WTC11 (cell line): ENCODE measurements at regions not wholly inside any gene's neighbourhood (a gene's known extent, or its start where the extent isn't known, plus 50 kb on each side); places are given as distances from the start of the nearest gene placed in this dataset.

ENCODE experiments used
- ATAC-seq: fragments of 200-7000 bp; cut with Tn5 transposase; 2 replicates; pipeline ENCODE4 v1.10.0; 2021; ENCODE audit warnings: mild to moderate bottlenecking, moderate library complexity
- CTCF ChIA-PET: fragments of 300-600 bp; sonication (Branson Sonifier 250); formaldehyde crosslinking; loops from one replicate; lab custom pipeline; 2021; ENCODE audit warnings: antibody characterized with exemption; lab: Charles Lee
- POLR2A ChIA-PET: fragments of 350-600 bp; sonication (Branson Sonifier 250); formaldehyde crosslinking; loops from one replicate; lab custom pipeline; 2021; ENCODE audit warnings: antibody characterized with exemption; lab: Charles Lee
- DNase-seq: peaks from one replicate; pipeline ENCODE4 v3.0.0; 2021; ENCODE audit warnings: low spot score
- H3K27ac Mint-ChIP-seq: 2 replicates; pipeline ENCODE4 v1.8.0; 2021; ENCODE audit warnings: mixed read lengths
- H3K27me3 Mint-ChIP-seq: 2 replicates; pipeline ENCODE4 v1.8.0; 2021; ENCODE audit warnings: low read depth, mild to moderate bottlenecking, moderate library complexity, mixed read lengths
- H3K36me3 Mint-ChIP-seq: 2 replicates; pipeline ENCODE4 v1.8.0; 2021; ENCODE audit warnings: mixed read lengths
- H3K4me1 Mint-ChIP-seq: 2 replicates; pipeline ENCODE4 v1.8.0; 2022; ENCODE audit warnings: mixed read lengths
- H3K4me3 Mint-ChIP-seq: 2 replicates; pipeline ENCODE4 v1.8.0; 2021; ENCODE audit warnings: mild to moderate bottlenecking, moderate library complexity, mixed read lengths
- H3K9me3 Mint-ChIP-seq: 2 replicates; pipeline ENCODE4 v1.8.0; 2021; ENCODE audit warnings: mixed read lengths
- ATF1 ChIP-seq: sonication (generic); formaldehyde crosslinking; IDR thresholded peaks from 2 replicates; pipeline ENCODE4 v1.8.1; 2023; ENCODE audit warnings: mild to moderate bottlenecking, moderate library complexity, missing genetic modification reagents
- CREB1 ChIP-seq: sonication (generic); formaldehyde crosslinking; IDR thresholded peaks from 2 replicates; pipeline ENCODE4 v1.8.0; 2023; ENCODE audit warnings: mild to moderate bottlenecking, missing genetic modification reagents
- CTCF ChIP-seq: fragments of 200-600 bp; IDR thresholded peaks from 2 replicates; pipeline ENCODE4 v1.8.0; 2022; ENCODE audit warnings: antibody characterized with exemption
- ETV6 ChIP-seq: sonication (generic); formaldehyde crosslinking; IDR thresholded peaks from 2 replicates; pipeline ENCODE4 v1.8.1; 2022; ENCODE audit warnings: mild to moderate bottlenecking, missing genetic modification reagents
- FOXK1 ChIP-seq: sonication (generic); formaldehyde crosslinking; IDR thresholded peaks from 2 replicates; pipeline ENCODE4 v1.8.0; 2022; ENCODE audit warnings: mild to moderate bottlenecking, moderate library complexity, missing genetic modification reagents
- FOXP1 ChIP-seq: sonication (generic); formaldehyde crosslinking; IDR thresholded peaks from 2 replicates; pipeline ENCODE4 v1.8.0; 2022; ENCODE audit warnings: missing genetic modification reagents, mild to moderate bottlenecking, moderate library complexity, borderline replicate concordance
- GABPB1 ChIP-seq: sonication (generic); formaldehyde crosslinking; IDR thresholded peaks from 2 replicates; pipeline ENCODE4 v1.8.1; 2023; ENCODE audit warnings: mild to moderate bottlenecking, missing genetic modification reagents
- GRHL2 ChIP-seq: fragments of 250-450 bp; sonication (Bioruptor Pico); IDR thresholded peaks from 2 replicates; pipeline ENCODE4 v1.8.0; 2022; ENCODE audit warnings: mild to moderate bottlenecking, moderate library complexity; ENCODE audit not compliant: insufficient replicate concordance, severe bottlenecking
- JAZF1 ChIP-seq: fragments of 250-450 bp; sonication (Bioruptor Pico); IDR thresholded peaks from 2 replicates; pipeline ENCODE4 v1.9.0; 2021; ENCODE audit warnings: moderate library complexity, mild to moderate bottlenecking, inconsistent platforms
- MLX ChIP-seq: sonication (generic); formaldehyde crosslinking; IDR thresholded peaks from 2 replicates; pipeline ENCODE4 v1.8.1; 2023; ENCODE audit warnings: mild to moderate bottlenecking, missing genetic modification reagents, moderate library complexity
- NR1H2 ChIP-seq: sonication (generic); formaldehyde crosslinking; IDR thresholded peaks from 2 replicates; pipeline ENCODE4 v1.9.0; 2021; ENCODE audit warnings: mild to moderate bottlenecking, moderate library complexity, missing genetic modification reagents
- TCF7 ChIP-seq: sonication (generic); formaldehyde crosslinking; IDR thresholded peaks from 2 replicates; pipeline ENCODE4 v1.8.0; 2022; ENCODE audit warnings: mild to moderate bottlenecking, low read depth, missing genetic modification reagents, moderate library complexity
- TEAD1 ChIP-seq: sonication (generic); formaldehyde crosslinking; IDR thresholded peaks from 2 replicates; pipeline ENCODE4 v1.8.0; 2022; ENCODE audit warnings: mild to moderate bottlenecking, missing genetic modification reagents
- TP53 ChIP-seq: sonication (generic); formaldehyde crosslinking; IDR thresholded peaks from 2 replicates; pipeline ENCODE4 v1.8.1; 2023; ENCODE audit warnings: mild to moderate bottlenecking, missing genetic modification reagents
- ZNF219 ChIP-seq: sonication (generic); formaldehyde crosslinking; IDR thresholded peaks from 2 replicates; pipeline ENCODE4 v1.8.0; 2023; ENCODE audit warnings: missing genetic modification reagents, mild to moderate bottlenecking, borderline replicate concordance
- ZNF263 ChIP-seq: sonication (generic); formaldehyde crosslinking; IDR thresholded peaks from 2 replicates; pipeline ENCODE4 v1.8.1; 2022; ENCODE audit warnings: low read depth, mild to moderate bottlenecking, moderate library complexity, missing genetic modification reagents
- ZNF512 ChIP-seq: sonication (generic); formaldehyde crosslinking; IDR thresholded peaks from 2 replicates; pipeline ENCODE4 v1.8.1; 2022; ENCODE audit warnings: missing genetic modification reagents, borderline replicate concordance
- TF ChIP-seq, protein P1 (sequence below): sonication (generic); formaldehyde crosslinking; IDR thresholded peaks from 2 replicates; pipeline ENCODE4 v1.8.0; 2023; ENCODE audit warnings: missing genetic modification reagents, mild to moderate bottlenecking, borderline replicate concordance
- TF ChIP-seq, protein P2 (sequence below): fragments of 250-450 bp; sonication (Bioruptor Pico); IDR thresholded peaks from 2 replicates; pipeline ENCODE4 v1.8.0; 2021; ENCODE audit warnings: mild to moderate bottlenecking
- TF ChIP-seq, protein P3 (sequence below): sonication (generic); formaldehyde crosslinking; IDR thresholded peaks from 2 replicates; pipeline ENCODE4 v1.8.0; 2022; ENCODE audit warnings: mild to moderate bottlenecking, missing genetic modification reagents
- TF ChIP-seq, protein P4 (sequence below): sonication (generic); formaldehyde crosslinking; IDR thresholded peaks from 2 replicates; pipeline ENCODE4 v1.8.1; 2023; ENCODE audit warnings: mild to moderate bottlenecking, missing genetic modification reagents, moderate library complexity

- peaks cover 64% of the 10 kb centered on the region for H3K9me3 Mint-ChIP-seq
- POLR2A ChIA-PET, result no interaction called here
- ATAC-seq, result peak; percentile 52
- no peaks in the 10 kb centered on the region for H3K27me3 Mint-ChIP-seq
- TF ChIP-seq JAZF1 (no peak), TCF7 (CRISPR knock-in tag) (no peak), CREB1 (CRISPR knock-in tag) (no peak), ATF1 (no peak), FOXK1 (CRISPR knock-in tag) (no peak), ZNF512 (CRISPR knock-in tag) (no peak), TP53 (CRISPR knock-in tag) (no peak), GABPB1 (CRISPR knock-in tag) (no peak), ZNF219 (CRISPR knock-in tag) (no peak), ETV6 (no peak), ZNF263 (CRISPR knock-in tag) (no peak), GRHL2 (CRISPR knock-in tag) (no peak), CTCF (no peak), NR1H2 (CRISPR knock-in tag) (no peak)
- TF ChIP-seq, protein P1, sequence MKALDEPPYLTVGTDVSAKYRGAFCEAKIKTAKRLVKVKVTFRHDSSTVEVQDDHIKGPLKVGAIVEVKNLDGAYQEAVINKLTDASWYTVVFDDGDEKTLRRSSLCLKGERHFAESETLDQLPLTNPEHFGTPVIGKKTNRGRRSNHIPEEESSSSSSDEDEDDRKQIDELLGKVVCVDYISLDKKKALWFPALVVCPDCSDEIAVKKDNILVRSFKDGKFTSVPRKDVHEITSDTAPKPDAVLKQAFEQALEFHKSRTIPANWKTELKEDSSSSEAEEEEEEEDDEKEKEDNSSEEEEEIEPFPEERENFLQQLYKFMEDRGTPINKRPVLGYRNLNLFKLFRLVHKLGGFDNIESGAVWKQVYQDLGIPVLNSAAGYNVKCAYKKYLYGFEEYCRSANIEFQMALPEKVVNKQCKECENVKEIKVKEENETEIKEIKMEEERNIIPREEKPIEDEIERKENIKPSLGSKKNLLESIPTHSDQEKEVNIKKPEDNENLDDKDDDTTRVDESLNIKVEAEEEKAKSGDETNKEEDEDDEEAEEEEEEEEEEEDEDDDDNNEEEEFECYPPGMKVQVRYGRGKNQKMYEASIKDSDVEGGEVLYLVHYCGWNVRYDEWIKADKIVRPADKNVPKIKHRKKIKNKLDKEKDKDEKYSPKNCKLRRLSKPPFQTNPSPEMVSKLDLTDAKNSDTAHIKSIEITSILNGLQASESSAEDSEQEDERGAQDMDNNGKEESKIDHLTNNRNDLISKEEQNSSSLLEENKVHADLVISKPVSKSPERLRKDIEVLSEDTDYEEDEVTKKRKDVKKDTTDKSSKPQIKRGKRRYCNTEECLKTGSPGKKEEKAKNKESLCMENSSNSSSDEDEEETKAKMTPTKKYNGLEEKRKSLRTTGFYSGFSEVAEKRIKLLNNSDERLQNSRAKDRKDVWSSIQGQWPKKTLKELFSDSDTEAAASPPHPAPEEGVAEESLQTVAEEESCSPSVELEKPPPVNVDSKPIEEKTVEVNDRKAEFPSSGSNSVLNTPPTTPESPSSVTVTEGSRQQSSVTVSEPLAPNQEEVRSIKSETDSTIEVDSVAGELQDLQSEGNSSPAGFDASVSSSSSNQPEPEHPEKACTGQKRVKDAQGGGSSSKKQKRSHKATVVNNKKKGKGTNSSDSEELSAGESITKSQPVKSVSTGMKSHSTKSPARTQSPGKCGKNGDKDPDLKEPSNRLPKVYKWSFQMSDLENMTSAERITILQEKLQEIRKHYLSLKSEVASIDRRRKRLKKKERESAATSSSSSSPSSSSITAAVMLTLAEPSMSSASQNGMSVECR, result no peak
- TF ChIP-seq, all 79 proteins: peak for 0
- H3K36me3 Mint-ChIP-seq, result peaks cover 43% of the 10 kb centered on the region
- H3K27ac Mint-ChIP-seq, result no peak overlapping the region
- H3K4me1 Mint-ChIP-seq, result no peaks in the 10 kb centered on the region
- CTCF ChIA-PET, result no interaction called here
- H3K4me3 Mint-ChIP-seq, result no peak overlapping the region
- peak; percentile 17 for DNase-seq
Measured at GRCh38 chr14:42572032-42572431, 965.4 kb downstream of the LRFN5 start.

- Mint-ChIP-seq H3K27ac (no peak overlapping the region), H3K9me3 (peaks cover 39% of the 10 kb centered on the region), H3K27me3 (no peaks in the 10 kb centered on the region), H3K4me3 (no peak overlapping the region), H3K4me1 (no peaks in the 10 kb centered on the region), H3K36me3 (peaks cover 21% of the 10 kb centered on the region)
- no peak for ATAC-seq
- ChIA-PET POLR2A (no interaction called here), CTCF (no interaction called here)
- DNase-seq, result no peak
- TF ChIP-seq MLX (CRISPR knock-in tag), result no peak
- TF ChIP-seq, protein P2, sequence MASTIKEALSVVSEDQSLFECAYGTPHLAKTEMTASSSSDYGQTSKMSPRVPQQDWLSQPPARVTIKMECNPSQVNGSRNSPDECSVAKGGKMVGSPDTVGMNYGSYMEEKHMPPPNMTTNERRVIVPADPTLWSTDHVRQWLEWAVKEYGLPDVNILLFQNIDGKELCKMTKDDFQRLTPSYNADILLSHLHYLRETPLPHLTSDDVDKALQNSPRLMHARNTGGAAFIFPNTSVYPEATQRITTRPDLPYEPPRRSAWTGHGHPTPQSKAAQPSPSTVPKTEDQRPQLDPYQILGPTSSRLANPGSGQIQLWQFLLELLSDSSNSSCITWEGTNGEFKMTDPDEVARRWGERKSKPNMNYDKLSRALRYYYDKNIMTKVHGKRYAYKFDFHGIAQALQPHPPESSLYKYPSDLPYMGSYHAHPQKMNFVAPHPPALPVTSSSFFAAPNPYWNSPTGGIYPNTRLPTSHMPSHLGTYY, result no peak
- TF ChIP-seq TEAD1 (CRISPR knock-in tag), result no peak
- TF ChIP-seq, protein P3, sequence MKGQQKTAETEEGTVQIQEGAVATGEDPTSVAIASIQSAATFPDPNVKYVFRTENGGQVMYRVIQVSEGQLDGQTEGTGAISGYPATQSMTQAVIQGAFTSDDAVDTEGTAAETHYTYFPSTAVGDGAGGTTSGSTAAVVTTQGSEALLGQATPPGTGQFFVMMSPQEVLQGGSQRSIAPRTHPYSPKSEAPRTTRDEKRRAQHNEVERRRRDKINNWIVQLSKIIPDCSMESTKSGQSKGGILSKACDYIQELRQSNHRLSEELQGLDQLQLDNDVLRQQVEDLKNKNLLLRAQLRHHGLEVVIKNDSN (CRISPR knock-in tag), result no peak
- TF ChIP-seq, protein P1, result no peak
- TF ChIP-seq FOXP1 (CRISPR knock-in tag), result no peak
- TF ChIP-seq, protein P4, sequence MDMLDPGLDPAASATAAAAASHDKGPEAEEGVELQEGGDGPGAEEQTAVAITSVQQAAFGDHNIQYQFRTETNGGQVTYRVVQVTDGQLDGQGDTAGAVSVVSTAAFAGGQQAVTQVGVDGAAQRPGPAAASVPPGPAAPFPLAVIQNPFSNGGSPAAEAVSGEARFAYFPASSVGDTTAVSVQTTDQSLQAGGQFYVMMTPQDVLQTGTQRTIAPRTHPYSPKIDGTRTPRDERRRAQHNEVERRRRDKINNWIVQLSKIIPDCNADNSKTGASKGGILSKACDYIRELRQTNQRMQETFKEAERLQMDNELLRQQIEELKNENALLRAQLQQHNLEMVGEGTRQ (CRISPR knock-in tag), result no peak
Measured at GRCh38 chr14:42569227-42569626, 962.6 kb downstream of the LRFN5 start.
